GM18520 (cell line): ENCODE measurements at regions not wholly inside any gene's neighbourhood (a gene's known extent, or its start where the extent isn't known, plus 50 kb on each side); places are given as distances from the start of the nearest gene placed in this dataset.
A peak's percentile ranks its signal among the peaks of the same experiment; 100 is the strongest.

Source experiments
- ATAC-seq: cut with Tn5 transposase; IDR thresholded peaks from one replicate; pipeline ENCODE4 v1.9.1; 2021; ENCODE audit not compliant: unreplicated experiment

- no peak for ATAC-seq
Measured at GRCh38 chr2:65549631-65550030, 117.2 kb upstream of the SPRED2 start.

- no peak for ATAC-seq
Measured at GRCh38 chr2:65549257-65549627, 116.8 kb upstream of the SPRED2 start.

GRCh38 chr2:65548576-65549256 is 116.3 kb upstream of the SPRED2 start:
- no peak for ATAC-seq

- ATAC-seq, result no peak
Measured at GRCh38 chr2:65548064-65548463, 115.7 kb upstream of the SPRED2 start.

- ATAC-seq, result no peak
Measured at GRCh38 chr2:65545837-65546805, 113.7 kb upstream of the SPRED2 start.

- no peak for ATAC-seq
Measured at GRCh38 chr2:65541773-65542172, 109.4 kb upstream of the SPRED2 start.

- no peak for ATAC-seq
Measured at GRCh38 chr2:65539633-65540032, 107.2 kb upstream of the SPRED2 start.

- no peak for ATAC-seq
Measured at GRCh38 chr2:65537651-65538385, 105.4 kb upstream of the SPRED2 start.

GRCh38 chr2:65536596-65536995 is 104.2 kb upstream of the SPRED2 start:
- ATAC-seq, result peak; percentile 81

- ATAC-seq, result no peak
Measured at GRCh38 chr2:65532937-65533336, 100.5 kb upstream of the SPRED2 start.

GRCh38 chr2:65532326-65532725 is 99.9 kb upstream of the SPRED2 start:
- no peak for ATAC-seq

- ATAC-seq, result no peak
Measured at GRCh38 chr2:65530547-65531320, 98.3 kb upstream of the SPRED2 start.

GRCh38 chr2:65529419-65529818 is 97.0 kb upstream of the SPRED2 start:
- no peak for ATAC-seq

GRCh38 chr2:65528241-65528574 is 95.8 kb upstream of the SPRED2 start:
- ATAC-seq, result no peak

GRCh38 chr2:65527451-65528240 is 95.2 kb upstream of the SPRED2 start:
- ATAC-seq, result no peak

- ATAC-seq, result no peak
Measured at GRCh38 chr2:65525616-65526231, 93.3 kb upstream of the SPRED2 start.

- ATAC-seq, result no peak
Measured at GRCh38 chr2:65522922-65523321, 90.5 kb upstream of the SPRED2 start.

GRCh38 chr2:65518751-65519150 is 86.4 kb upstream of the SPRED2 start:
- ATAC-seq, result no peak

- ATAC-seq, result no peak
Measured at GRCh38 chr2:65514555-65515195, 82.3 kb upstream of the SPRED2 start.
